ENCODE measurements at regions not wholly inside any gene's neighbourhood (a gene's known extent, or its start where the extent isn't known, plus 50 kb on each side); places are given as distances from the start of the nearest gene placed in this dataset.

GRCh38 chr14:59009967-59010366, 178.5 kb upstream of the DAAM1 start (continued):
- no peak for TF ChIP-seq CHD4 (IDR thresholded peaks at IDR 0.05; ENCODE audit: borderline replicate concordance, low read length)
- TF ChIP-seq ZNF687 (CRISPR knock-in tag; IDR thresholded peaks at IDR 0.05): peak; percentile 25; the same call in 1 of the 2 replicates
- no peak for TF ChIP-seq FLYWCH1 (CRISPR knock-in tag; IDR thresholded peaks at IDR 0.05)
- no peak for TF ChIP-seq ZNF777 (CRISPR knock-in tag; IDR thresholded peaks at IDR 0.05)
- TF ChIP-seq CEBPG (CRISPR knock-in tag; IDR thresholded peaks at IDR 0.05): no peak
- no peak for TF ChIP-seq REST (IDR thresholded peaks at IDR 0.05; ENCODE audit: borderline replicate concordance in 1 of 2, low read depth in 1 of 2, low read length in 2 of 2)
- no peak for TF ChIP-seq NR2F6 (IDR thresholded peaks at IDR 0.05)
- 0 out of 2 replicates have a peak, but pooled peaks have one; percentile 18 for TF ChIP-seq NR2F6 (CRISPR knock-in tag; IDR thresholded peaks at IDR 0.05)
- no peak for TF ChIP-seq HHEX (CRISPR knock-in tag; IDR thresholded peaks at IDR 0.05)
- no peak for TF ChIP-seq ZBTB8A (CRISPR knock-in tag; IDR thresholded peaks at IDR 0.05; ENCODE audit: borderline replicate concordance, low read depth)
- TF ChIP-seq RFXAP (CRISPR knock-in tag; IDR thresholded peaks at IDR 0.05; ENCODE audit: borderline replicate concordance): 0 out of 2 replicates have a peak, but pooled peaks have one; percentile 16
- peak; percentile 18 for TF ChIP-seq XRCC5 (optimal IDR thresholded peaks at IDR 0.05; ENCODE audit: low read length)
- no peak for TF ChIP-seq TFE3 (CRISPR knock-in tag; IDR thresholded peaks at IDR 0.05)
- no peak for TF ChIP-seq PBX2 (CRISPR knock-in tag; IDR thresholded peaks at IDR 0.05)
- TF ChIP-seq MLLT10 (CRISPR knock-in tag; IDR thresholded peaks at IDR 0.05): no peak
- TF ChIP-seq ATF4 (CRISPR knock-in tag; IDR thresholded peaks at IDR 0.05): no peak
- no peak for TF ChIP-seq MXD1 (CRISPR knock-in tag; IDR thresholded peaks at IDR 0.05)
- no peak for TF ChIP-seq MTERF4 (CRISPR knock-in tag; IDR thresholded peaks at IDR 0.05)
- TF ChIP-seq ZNF891 (CRISPR knock-in tag; IDR thresholded peaks at IDR 0.05): no peak

Measured in HepG2 (cell line).